ENCODE measurements at regions not wholly inside any gene's neighbourhood (a gene's known extent, or its start where the extent isn't known, plus 50 kb on each side); places are given as distances from the start of the nearest gene placed in this dataset.

DNA sequence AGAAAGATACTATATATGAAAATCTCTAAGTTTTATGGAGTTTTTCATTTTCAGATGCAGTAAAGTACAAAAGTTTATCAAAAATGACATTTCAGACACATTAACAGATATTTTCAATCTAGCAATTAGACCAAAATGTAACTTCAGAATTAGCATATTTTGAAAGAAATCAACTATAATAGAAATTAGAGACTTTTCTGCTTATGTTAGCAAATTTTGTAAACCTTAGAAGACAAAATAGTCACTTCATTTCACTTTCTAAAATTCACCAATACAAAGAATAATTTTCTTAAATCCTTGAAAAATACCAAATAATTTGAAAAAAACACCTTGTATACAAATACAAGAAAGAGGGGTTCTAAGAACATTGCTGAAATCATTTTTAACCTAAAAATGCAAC lies 135.8 kb upstream of the FIBIN start:
- Histone ChIP-seq H4K20me1 (ENCODE audit: insufficient read depth, low read length, poor library complexity, severe bottlenecking) (no peaks in the 10 kb centered on the region), H3K4me1 (ENCODE audit: insufficient read depth, low read length, poor library complexity, severe bottlenecking) (peaks cover 17% of the 10 kb centered on the region), H3K9me3 (ENCODE audit: insufficient read depth, low read depth, low read length) (no peaks in the 10 kb centered on the region), H3F3A (ENCODE audit: low read depth) (no peaks in the 10 kb centered on the region), H2AFZ (ENCODE audit: low read length) (no peak overlapping the region), H3K36me3 (ENCODE audit: insufficient read depth, low read length) (no peaks in the 10 kb centered on the region), H3K9ac (ENCODE audit: low read depth, low read length, poor library complexity, severe bottlenecking) (no peak overlapping the region), H3K9me2 (replicated peaks; ENCODE audit: low read depth, low read length) (no peaks in the 10 kb centered on the region), H3K4me3 (ENCODE audit: low read length, poor library complexity, severe bottlenecking) (no peak overlapping the region), H3K4me2 (ENCODE audit: low read depth, low read length, poor library complexity, severe bottlenecking) (no peak overlapping the region), H3K27me3 (ENCODE audit: insufficient read depth, low read length, poor library complexity, severe bottlenecking) (no peaks in the 10 kb centered on the region), H3K79me2 (ENCODE audit: insufficient read depth, low read length) (no peaks in the 10 kb centered on the region)
- TF ChIP-seq EZH2phosphoT487 (IDR thresholded peaks at IDR 0.05; ENCODE audit: borderline replicate concordance) = no peak
- TF ChIP-seq, protein P1, sequence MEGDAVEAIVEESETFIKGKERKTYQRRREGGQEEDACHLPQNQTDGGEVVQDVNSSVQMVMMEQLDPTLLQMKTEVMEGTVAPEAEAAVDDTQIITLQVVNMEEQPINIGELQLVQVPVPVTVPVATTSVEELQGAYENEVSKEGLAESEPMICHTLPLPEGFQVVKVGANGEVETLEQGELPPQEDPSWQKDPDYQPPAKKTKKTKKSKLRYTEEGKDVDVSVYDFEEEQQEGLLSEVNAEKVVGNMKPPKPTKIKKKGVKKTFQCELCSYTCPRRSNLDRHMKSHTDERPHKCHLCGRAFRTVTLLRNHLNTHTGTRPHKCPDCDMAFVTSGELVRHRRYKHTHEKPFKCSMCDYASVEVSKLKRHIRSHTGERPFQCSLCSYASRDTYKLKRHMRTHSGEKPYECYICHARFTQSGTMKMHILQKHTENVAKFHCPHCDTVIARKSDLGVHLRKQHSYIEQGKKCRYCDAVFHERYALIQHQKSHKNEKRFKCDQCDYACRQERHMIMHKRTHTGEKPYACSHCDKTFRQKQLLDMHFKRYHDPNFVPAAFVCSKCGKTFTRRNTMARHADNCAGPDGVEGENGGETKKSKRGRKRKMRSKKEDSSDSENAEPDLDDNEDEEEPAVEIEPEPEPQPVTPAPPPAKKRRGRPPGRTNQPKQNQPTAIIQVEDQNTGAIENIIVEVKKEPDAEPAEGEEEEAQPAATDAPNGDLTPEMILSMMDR (conservative IDR thresholded peaks at IDR 0.05; ENCODE audit: low read length) = no peak

DNA sequence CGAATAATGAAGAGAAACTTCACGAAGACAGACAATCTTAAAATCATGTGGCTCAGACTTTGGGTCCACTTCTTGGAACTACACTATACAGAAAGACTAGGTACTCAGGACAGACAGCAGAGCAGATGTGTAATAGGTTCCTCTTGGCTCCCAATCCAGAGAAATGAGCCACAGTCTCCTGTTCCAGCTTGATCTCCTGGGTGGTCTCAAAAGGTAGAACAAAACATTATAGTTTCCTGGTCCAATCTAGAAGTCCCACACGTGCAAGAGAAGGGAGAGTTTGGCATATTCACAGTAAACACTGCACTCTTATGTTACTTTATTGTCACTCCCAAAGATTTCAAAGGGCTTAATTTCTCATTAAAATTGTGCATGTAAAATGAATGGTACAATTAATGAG lies 134.5 kb upstream of the FIBIN start:
- H3K9me3 ChIP-seq (ENCODE audit: insufficient read depth, low read depth, low read length) = no peaks in the 10 kb centered on the region
- no peak for TF ChIP-seq EZH2phosphoT487 (IDR thresholded peaks at IDR 0.05; ENCODE audit: borderline replicate concordance)
- TF ChIP-seq, protein P1 (conservative IDR thresholded peaks at IDR 0.05; ENCODE audit: low read length) = no peak
- no peaks in the 10 kb centered on the region for H4K20me1 ChIP-seq (ENCODE audit: insufficient read depth, low read length, poor library complexity, severe bottlenecking)
- H3K79me2 ChIP-seq (ENCODE audit: insufficient read depth, low read length) = no peaks in the 10 kb centered on the region
- no peaks in the 10 kb centered on the region for H3K36me3 ChIP-seq (ENCODE audit: insufficient read depth, low read length)
- no peaks in the 10 kb centered on the region for H3F3A ChIP-seq (ENCODE audit: low read depth)
- no peak overlapping the region for H3K4me3 ChIP-seq (ENCODE audit: low read length, poor library complexity, severe bottlenecking)
- no peak overlapping the region for H3K9ac ChIP-seq (ENCODE audit: low read depth, low read length, poor library complexity, severe bottlenecking)
- peaks cover 17% of the 10 kb centered on the region for H3K4me1 ChIP-seq (ENCODE audit: insufficient read depth, low read length, poor library complexity, severe bottlenecking)
- no peaks in the 10 kb centered on the region for H3K9me2 ChIP-seq (replicated peaks; ENCODE audit: low read depth, low read length)
- H3K27me3 ChIP-seq (ENCODE audit: insufficient read depth, low read length, poor library complexity, severe bottlenecking) = no peaks in the 10 kb centered on the region
- H3K4me2 ChIP-seq (ENCODE audit: low read depth, low read length, poor library complexity, severe bottlenecking) = no peak overlapping the region
- H2AFZ ChIP-seq (ENCODE audit: low read length) = peak overlapping the region; percentile 34; the same call in 1 of the 2 replicates

- Histone ChIP-seq H3K9ac (ENCODE audit: low read depth, low read length, poor library complexity, severe bottlenecking) (peak overlapping the region; percentile 5), H3K36me3 (ENCODE audit: insufficient read depth, low read length) (no peaks in the 10 kb centered on the region), H3K4me2 (ENCODE audit: low read depth, low read length, poor library complexity, severe bottlenecking) (peak overlapping the region; percentile 54), H3K4me1 (ENCODE audit: insufficient read depth, low read length, poor library complexity, severe bottlenecking) (peaks cover 17% of the 10 kb centered on the region), H2AFZ (ENCODE audit: low read length) (peak overlapping the region; percentile 8; the same call in 1 of the 2 replicates), H3K4me3 (ENCODE audit: low read length, poor library complexity, severe bottlenecking) (peak overlapping the region; percentile 47), H3F3A (ENCODE audit: low read depth) (no peaks in the 10 kb centered on the region), H4K20me1 (ENCODE audit: insufficient read depth, low read length, poor library complexity, severe bottlenecking) (no peaks in the 10 kb centered on the region), H3K9me2 (replicated peaks; ENCODE audit: low read depth, low read length) (no peaks in the 10 kb centered on the region), H3K9me3 (ENCODE audit: insufficient read depth, low read depth, low read length) (no peaks in the 10 kb centered on the region), H3K27me3 (ENCODE audit: insufficient read depth, low read length, poor library complexity, severe bottlenecking) (no peaks in the 10 kb centered on the region), H3K79me2 (ENCODE audit: insufficient read depth, low read length) (no peaks in the 10 kb centered on the region)
- TF ChIP-seq, protein P1 (conservative IDR thresholded peaks at IDR 0.05; ENCODE audit: low read length) = no peak
- TF ChIP-seq EZH2phosphoT487 (IDR thresholded peaks at IDR 0.05; ENCODE audit: borderline replicate concordance) = no peak
These were observed 133.7 kb upstream of the FIBIN start for GRCh38 chr11:26860091-26860780.

Measured in Loucy (cell line).